Midbrain (tissue), 1 donor: ENCODE measurements at regions not wholly inside any gene's neighbourhood (a gene's known extent, or its start where the extent isn't known, plus 50 kb on each side); places are given as distances from the start of the nearest gene placed in this dataset.

Source experiments
- DNase-seq: peaks from one replicate; lab custom pipeline; 2025; lab: John Stamatoyannopoulos, UW

DNA sequence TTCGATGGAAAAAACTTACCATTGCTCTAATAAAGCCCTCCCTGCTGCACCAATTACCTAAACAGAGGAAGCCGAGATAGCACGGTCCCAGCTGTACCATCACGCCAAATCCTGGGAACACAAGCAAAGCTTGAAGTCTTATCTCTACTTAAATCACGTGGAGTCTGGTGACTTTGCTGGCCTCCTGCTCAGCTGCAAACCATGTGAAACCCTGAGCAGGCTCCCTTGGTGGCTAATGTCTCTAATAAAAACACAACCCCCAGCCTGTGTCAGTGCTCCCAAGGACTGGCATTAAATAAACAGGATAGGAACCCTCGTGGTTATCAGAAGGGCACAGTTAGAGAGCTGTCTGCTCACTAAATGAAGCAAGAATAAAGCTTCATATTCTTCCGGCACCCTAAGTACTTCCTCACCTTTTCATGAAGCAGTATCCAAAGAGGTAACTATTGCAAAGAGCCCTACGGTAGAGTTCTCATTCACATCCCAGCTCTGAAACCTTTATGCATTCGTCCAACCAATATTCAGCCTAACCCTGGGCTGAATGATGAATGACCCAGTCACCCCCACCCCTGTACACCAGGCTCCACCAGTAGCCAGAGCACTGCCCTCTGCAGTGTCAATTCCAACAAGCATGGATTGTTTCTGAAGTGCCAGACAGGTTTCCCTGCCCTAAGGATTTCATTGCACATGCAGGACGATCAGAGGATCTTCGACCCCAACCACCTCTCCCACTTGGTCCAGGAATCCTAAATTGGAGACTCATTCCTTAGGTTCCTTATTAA is 452.7 kb upstream of the TMPO start:
- no peak for DNase-seq

DNA sequence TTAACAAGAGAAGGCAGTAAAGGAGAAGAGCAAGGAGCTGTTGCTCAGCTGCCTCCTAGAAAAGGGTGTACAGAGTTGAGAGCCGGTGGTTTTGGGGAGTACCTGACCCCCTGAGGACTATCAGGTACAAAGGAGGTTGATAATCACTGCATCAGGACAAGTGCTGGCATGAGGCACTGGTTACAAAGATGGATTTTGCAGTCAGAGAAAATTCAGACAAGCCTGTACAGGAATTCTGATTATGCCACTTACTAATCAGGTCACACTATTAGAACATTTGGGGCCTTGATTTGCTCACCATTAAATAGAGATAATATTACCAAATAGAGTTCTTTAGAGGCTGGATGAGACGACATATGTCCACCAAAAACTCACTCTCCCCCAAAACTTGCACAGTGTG is 450.9 kb upstream of the TMPO start:
- no peak for DNase-seq

DNA sequence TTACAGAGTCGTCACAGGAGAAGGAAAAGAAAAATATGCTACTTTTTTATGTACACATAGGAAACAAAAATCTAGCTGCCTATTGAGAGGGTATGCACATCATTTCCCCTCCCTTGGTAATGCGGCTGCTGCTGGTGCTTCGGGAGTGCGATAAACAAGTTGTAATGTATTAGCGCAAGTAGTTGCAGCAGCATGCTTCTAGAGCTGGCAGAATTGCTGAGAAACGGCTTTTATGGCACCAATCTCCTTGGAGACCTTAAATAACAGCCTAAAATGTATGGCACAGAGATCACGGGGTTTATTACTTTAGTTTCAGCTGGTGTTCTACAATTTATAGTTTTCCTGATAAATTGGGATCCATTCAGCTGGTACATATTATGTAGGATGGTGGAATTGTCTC is 447.6 kb upstream of the TMPO start:
- no peak for DNase-seq

DNA sequence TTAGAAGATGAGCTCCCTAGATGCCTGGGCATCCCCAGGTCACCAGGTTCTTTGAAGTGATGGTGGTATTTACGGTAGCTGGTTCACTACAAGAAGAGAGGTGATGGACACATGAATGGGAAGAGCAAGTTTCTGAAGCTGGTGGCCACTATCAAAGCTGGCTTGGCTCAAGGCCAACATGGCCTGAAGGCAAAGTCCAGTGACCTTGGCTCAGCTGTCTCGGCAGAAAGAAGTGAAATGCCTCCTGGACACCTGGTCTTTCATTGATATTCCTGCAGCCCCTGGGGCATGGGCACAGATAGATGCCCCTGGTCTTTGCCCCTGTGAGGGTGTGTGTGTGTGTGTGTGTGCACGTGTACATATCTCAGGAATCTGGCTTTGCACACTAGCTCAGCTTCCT is 441.8 kb upstream of the TMPO start:
- no peak for DNase-seq

DNA sequence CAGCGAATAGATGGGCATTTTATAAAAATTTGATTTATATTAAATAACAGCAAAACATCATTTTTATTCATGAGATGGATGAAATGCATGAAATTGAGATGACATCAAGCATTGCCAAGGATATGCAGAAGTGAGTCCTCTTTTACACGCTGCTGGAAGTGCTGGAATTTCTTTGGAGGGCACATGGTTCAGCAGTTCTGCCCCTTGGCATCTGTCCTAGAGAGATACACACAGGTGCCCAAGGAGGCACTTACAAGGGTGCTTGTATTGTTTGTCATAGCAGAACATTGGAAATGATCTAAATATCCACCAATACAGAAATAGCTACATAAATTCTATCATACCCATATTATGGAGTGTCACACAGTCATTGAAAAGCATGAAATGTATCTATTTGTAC is 441.1 kb upstream of the TMPO start:
- DNase-seq = no peak

DNA sequence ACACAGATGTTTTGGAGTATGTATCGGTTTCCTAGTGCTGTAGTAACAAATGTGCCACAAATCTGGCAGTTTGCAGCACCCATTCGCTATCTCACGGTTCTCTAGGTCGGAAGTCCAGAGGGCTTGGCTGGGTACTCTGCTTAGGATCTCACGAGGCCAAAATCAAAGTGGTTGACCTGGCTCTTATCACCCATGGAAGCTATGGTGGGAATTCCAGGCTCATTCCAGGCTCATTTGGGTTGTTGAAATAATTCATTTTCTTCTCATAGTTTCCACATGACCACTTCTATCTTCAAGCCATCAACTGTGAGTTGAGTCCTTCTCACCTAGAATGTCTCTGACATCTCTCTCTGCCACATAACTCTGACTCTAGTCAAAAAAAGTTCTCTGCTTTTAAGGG is 431.0 kb upstream of the TMPO start:
- DNase-seq = no peak

DNA sequence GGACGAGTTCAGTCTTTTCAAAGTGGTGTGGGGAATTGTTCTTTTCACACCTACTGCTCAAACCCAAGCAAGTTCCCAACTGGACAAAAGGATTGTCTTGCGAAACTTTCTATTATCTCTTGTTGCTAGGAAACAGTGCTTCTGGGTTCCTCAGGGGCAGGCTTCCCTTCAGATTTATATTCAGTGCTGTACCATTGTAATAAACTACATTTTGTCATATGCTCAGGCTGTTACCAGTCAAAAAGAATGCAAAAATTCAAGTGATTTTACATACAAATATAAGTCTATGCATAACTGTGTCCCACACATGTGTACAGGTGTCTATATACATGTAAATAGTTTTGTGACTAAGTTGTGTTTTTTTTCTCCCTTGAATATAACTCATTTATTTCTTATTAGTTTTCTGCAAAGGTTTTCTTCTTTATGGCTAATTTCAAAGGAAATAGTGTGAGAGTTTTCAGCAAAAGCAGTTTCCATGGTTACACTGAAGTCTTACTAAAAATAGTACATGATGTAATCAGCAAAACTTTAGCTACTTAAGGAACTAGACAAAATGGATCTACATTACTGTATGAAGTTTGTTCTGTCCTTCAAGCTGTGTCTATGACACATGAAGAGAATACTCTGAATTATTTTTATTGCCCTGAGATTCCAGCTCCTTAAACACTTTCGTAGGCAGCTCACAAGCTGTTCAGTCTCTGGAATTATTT is 430.2 kb upstream of the TMPO start:
- no peak for DNase-seq

DNA sequence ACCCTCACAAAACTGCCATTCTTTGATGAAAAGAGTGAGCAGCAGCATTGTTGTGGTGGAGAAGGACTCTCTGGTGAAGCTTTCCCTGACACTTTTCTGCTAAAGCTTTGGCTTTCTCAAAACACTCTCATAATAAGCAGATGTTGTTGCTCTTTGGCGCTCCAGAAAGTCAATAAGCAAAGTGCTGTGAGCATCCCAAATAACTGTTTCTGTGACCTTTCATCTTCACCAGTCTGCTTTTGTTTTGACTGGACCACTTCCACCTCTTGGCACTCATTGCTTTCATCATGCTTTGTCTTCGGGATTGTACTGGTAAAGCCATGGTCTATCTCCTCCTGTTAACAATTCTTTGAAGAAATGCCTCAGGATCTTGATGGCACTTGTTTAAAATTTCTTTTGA is 424.7 kb upstream of the TMPO start:
- no peak for DNase-seq

DNA sequence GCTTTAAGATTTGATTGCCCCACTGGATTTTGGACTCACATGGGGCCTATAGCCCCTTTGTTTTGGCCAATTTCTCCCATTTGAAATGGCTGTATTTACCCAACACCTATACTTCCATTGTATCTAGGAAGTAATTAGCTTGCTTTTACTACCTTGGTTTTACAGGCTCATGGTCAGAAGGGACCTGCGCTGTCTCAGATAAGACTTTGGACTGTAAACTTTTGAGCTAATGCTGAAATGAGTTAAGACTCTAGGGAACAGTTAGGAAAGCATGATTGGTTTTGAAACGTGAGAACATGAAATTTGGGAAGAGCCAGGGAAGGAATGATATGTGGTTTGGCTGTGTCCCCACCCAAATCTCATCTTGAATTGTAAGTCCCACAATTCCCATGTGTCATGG is 419.0 kb upstream of the TMPO start:
- DNase-seq = no peak

DNA sequence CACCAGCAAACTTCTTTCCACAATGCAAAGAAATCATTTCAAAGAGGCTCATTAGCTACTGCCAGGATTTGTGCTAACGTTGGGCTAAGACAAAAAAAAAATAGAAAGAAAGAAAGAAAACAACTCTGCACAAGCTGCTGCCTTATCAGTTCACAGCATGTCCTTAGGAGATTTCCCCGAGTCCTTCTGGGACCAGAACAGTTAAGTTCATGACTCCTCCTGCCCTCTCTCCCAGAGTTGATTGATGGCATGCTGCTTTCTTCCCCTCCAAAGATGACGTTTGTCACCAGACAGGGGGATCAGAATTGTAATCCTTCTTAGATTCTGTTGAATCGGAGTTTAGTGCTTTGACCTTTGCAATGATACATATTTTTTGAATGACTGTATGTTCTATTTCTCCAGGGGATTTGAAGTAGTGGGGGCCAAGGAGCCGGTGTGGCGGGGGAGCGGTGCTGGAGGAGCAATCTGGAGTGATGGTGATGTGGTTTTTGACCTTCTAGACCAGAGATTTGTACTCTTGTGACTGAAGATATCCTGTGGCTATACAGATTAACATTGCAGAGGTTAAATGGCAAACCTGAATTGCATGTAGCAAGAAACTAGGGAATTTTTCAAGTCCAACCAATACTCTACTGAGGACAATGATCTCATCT is 409.2 kb upstream of the TMPO start:
- no peak for DNase-seq

DNA sequence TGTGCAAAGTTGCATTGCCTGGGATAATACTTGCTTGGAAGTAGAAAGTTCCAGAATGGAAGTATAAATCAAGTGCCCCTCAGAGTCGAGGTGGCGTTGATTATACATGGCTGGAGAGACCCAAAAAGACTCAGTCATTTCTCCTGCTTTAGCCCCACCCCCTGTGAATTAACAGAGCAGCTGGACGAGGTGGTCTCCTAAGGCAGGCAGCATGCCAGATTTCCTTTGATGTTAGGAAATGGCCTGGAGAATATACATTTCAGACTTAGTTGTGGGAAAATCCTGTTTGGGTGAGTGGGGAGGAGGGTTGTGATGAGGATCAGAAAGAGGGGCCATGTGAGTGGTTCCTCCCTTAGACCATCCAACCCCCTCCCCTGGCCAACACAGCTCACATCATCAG is 406.1 kb upstream of the TMPO start:
- DNase-seq = no peak

DNA sequence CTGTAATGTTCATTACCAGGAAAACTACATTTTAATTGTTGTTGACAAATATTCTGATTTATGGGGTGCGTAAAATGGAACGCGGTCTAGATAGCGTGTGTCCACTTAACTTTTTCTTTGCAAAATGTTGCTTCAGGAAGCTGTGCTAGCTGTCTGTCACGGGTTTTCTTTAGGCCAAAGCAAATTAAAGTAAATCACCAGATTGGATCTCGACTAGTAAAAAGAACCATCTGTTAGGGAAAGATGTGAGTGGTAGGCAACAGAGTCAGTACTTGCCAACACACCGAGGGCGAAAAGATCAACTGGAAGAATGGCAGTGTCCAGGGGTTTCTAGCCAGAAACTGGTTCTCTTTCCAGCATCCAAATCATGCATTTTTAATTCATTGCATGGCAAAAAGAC is 404.9 kb upstream of the TMPO start:
- no peak for DNase-seq

DNA sequence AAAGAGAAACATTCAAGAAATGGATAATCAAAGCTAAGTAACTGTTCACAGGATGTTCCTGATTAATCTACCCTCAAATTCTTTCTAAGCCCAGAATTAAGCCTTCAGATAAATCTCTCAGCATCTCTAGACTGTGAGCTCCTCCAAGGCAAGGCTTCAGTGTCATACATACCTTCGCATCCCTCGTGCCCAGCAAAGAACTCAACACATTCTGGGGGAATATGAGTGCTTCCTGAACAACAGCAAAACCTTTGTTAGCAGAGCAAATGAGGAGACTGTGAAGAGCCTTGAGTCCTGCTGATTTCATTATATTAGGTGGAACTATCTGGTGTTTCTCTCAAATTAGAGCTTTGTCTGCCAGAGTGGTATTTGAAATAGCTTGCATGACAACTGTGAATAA is 401.8 kb upstream of the TMPO start:
- no peak for DNase-seq

DNA sequence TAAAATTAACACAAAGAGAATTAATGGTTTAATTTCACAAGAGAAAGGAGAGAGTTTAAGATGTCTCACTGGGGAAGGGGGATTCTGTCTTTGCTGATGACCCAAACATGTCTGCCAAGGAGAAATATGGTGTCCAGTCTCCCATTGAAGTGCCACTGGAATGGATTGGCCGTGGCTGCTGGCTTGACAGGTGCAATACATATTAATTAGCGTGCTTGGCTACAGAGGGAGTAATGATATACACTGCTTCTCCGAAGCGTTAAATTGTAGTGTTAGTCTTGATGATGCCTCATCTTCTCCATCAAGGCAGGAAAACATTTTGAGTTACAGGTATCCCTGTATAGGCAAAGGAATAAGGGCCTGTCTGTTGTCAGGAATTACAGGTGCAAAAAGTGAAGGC is 393.4 kb upstream of the TMPO start:
- DNase-seq = no peak

DNA sequence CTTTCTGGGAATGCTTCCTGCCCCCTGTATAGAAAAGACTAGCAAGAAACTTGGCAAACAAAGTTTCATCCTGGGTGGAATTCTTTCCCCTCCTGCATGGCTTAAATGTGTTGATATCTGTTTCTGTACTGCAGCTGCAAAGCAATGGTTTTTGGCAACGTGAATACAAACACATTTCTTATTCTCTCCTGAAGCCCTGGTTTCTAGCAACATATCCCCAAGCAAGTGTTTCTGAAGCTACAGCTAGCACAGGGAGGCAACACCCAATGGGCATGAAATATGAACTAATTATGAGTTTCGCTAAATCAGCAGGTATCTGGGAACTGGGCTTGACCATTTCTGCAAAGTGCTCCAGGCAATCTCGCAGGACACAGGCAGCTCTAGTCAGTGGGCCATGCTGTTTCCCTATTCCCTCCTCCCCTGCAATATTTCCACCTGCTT is 392.3 kb upstream of the TMPO start:
- no peak for DNase-seq

DNA sequence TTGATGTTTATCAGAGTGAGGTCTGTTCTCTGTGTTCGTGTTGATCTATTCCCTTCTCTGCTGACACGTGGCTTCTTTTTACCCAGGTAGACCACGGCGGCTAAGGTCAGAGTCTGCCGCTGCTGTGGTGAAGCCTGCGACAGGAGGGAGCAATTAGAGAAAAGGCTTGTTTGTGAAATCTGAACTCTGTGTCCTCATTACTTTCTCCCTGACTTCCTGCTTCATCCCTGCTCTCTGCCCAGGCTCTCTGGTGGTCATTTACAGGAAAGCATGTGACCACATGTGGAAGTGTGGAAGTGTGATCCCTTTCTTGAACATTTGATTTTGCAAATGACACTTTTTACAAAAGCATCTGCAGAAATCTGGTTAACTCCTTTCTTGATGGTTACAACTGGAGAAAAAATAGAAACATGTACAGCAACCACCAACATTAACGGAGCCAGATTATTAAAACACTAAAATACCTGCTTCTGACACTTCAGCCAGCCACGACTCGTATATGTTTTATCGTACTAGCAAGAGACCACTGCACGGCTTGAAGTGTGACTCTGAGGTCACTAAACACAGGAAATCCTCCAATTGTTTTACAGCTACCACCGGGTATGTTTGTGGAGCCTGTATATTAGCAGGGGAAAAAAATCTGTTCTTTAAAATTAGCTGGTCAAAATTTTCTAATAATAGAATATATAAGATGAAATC is 388.6 kb upstream of the TMPO start:
- DNase-seq = no peak

DNA sequence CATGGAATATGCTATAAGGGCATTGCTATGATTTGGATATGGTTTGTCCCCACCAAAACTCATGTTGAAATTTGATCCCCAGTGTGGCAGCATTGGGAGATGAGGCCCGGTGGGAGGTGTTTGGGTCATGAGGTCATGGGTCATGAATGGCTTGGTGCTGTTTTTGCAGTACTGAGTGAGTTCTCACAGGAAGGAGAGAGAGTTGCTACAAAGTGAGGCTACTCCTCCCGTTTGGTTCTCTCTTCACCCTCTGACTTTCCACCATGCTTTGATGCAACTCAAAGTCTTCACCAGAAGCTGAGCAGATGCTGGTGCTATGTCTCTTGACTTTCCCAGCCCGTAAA is 388.1 kb upstream of the TMPO start:
- no peak for DNase-seq

DNA sequence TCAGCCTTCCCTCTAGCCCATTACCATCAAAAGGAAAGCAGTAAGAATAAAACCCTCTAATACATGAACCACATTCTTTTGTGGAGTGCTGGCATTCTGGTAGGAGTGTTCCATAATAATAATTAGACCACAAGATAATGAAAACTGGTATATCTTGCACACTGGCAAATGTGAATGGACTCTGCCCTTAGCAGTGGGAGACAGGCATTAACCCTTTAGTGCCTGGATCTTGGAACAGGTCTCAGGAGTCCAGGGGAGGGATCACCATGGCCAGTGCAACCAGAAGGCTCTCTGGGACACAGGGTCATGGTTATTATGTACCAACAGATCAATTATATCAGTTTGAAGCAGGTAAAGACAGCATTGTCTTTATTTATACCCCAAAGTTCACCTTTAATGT is 387.5 kb upstream of the TMPO start:
- no peak for DNase-seq

DNA sequence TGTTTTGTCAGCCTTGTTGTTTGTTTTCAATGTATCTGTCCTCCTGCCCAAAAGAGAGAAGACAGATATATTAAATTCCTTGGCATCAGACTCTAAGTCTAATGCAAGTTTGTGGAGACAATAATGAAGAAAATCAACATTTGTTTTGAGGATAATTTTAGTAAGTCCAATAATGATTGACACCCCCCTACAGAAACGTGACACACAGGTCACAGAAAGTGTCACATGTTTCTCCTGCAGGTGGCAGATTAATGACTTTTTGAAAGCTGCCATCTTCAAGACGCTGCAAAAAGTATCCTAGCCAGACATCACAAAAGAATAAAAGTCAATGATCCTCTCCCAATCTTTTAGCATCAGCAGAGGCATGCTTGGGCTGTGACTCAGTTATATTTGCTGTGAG is 378.8 kb upstream of the TMPO start:
- DNase-seq = no peak

DNA sequence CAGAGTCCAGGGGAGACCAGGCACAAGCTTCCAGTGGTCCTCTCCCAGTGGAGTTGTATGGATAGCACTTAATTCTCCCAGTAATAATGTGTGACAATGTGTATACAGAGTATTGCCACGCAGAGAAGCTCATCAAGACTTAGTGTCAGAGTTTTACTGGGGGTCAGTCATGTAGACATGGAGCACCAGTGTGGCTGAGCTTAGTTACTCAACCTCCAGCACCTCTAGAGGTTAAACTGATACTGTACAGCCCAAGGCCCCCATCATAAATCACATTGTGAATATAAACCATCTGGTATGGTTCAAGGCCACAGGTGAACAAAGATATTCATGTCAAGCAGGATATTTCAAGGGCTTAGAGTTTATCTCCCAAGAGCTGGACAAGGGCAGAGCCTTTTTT is 378.1 kb upstream of the TMPO start:
- no peak for DNase-seq

DNA sequence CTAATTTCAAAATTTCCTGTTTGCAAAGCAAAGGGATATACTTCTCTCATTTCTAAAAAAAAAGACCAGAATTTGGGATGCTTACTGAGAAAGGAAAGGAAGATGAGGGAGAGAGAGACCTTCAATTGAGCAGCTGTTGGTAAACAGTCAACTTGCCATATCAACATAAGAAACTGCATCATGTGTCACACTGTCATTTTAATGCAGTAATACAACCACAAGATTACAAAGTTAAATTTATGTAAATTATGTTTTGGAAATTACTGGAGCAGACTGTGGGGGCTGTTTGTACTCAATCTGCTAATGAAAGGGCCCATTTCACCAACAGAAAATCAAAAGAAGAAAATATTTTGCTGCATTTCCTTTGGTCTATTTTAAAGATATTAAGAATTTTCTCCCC is 370.4 kb upstream of the TMPO start:
- DNase-seq = no peak

DNA sequence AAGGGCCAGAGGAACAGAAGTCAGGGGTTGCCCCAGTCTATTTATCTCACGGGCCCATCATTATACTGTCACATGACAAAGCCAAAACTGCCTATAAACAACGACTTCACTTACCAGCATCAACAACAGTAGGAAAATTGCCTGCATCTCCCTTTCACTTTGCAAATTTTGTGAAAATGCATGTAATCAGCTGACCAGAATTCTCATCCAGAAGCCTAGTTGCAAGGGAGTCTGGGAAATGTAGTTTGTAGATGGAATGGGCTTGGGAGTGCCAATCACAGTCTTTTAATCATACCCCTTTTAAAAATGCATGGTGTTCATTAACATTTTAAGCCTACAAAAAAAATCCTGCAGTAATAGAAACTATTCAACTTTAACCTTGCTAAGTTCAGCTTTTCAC is 369.3 kb upstream of the TMPO start:
- DNase-seq = no peak

DNA sequence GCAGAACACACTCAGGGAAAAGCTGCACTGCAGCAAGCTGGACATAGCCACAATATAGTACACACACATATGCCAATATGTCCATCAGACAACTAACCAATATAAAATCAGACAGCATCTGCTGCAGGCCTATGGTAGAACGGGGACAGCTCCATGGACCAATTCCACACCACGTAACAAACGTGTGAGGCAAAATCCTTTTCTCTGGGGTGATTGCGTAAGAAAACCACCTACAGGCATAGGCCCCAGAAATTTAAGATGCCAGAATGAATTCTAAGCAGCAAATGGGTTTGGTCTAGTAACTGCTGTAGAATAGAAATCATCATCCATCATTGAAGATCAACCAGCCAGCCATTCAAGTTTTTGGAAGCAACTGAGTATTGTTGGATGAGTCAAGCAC is 368.9 kb upstream of the TMPO start:
- no peak for DNase-seq
